ENCODE measurements at regions not wholly inside any gene's neighbourhood (a gene's known extent, or its start where the extent isn't known, plus 50 kb on each side); places are given as distances from the start of the nearest gene placed in this dataset.

DNA sequence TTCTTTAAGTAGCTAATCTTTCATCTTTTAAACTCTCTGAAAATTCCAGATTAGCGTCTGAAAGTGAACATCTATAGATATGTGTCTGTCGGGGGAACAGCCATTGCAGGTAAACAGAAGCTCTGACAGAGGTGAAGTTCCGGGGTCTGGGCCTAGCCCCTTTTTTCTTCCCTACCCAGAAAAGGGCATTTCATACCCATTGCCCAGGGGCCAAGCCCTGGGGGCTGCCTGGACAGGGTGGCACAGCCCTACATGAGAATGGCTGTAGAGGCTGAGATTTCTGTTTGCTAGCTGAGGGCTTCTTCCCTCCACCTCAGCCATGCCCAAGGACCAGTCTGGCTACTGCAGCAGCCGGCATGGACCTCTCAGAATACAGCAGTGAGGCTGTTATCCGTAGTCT is 327.0 kb upstream of the PLET1 start:
- TF ChIP-seq, protein P1, sequence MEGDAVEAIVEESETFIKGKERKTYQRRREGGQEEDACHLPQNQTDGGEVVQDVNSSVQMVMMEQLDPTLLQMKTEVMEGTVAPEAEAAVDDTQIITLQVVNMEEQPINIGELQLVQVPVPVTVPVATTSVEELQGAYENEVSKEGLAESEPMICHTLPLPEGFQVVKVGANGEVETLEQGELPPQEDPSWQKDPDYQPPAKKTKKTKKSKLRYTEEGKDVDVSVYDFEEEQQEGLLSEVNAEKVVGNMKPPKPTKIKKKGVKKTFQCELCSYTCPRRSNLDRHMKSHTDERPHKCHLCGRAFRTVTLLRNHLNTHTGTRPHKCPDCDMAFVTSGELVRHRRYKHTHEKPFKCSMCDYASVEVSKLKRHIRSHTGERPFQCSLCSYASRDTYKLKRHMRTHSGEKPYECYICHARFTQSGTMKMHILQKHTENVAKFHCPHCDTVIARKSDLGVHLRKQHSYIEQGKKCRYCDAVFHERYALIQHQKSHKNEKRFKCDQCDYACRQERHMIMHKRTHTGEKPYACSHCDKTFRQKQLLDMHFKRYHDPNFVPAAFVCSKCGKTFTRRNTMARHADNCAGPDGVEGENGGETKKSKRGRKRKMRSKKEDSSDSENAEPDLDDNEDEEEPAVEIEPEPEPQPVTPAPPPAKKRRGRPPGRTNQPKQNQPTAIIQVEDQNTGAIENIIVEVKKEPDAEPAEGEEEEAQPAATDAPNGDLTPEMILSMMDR (IDR thresholded peaks at IDR 0.05; ENCODE audit: low read depth, low read length, poor library complexity, severe bottlenecking) = no peak
- no peak for TF ChIP-seq EZH2phosphoT487 (IDR thresholded peaks at IDR 0.05; ENCODE audit: borderline replicate concordance, low read length)

All from DOHH2 (cell line).